Ovary (tissue), 7 donors: ENCODE measurements at regions not wholly inside any gene's neighbourhood (a gene's known extent, or its start where the extent isn't known, plus 50 kb on each side); places are given as distances from the start of the nearest gene placed in this dataset.

ENCODE experiments used
- DNase-seq, 5 donors: peaks; one replicate each; pipeline ENCODE4 v3.0.0-alpha.2; 2019 to 2020
- H3K27ac ChIP-seq, 2 donors: fragments of 200-600 bp; one replicate each; pipeline versions ENCODE4 v1.5.1 to v1.8.0; 2019 to 2022
- H3K27me3 ChIP-seq: fragments of 200-600 bp; one replicate; pipeline ENCODE4 v1.8.0; 2022
- H3K36me3 ChIP-seq: fragments of 200-600 bp; sonication (generic); one replicate; pipeline ENCODE4 v1.5.1; 2019
- H3K4me1 ChIP-seq: one replicate; pipeline ENCODE4 v1.8.1; 2013; ENCODE audit warnings: mild to moderate bottlenecking, moderate library complexity; ENCODE audit not compliant: insufficient read depth
- H3K4me3 ChIP-seq: fragments of 200-600 bp; sonication (generic); one replicate; pipeline ENCODE4 v1.5.1; 2017
- H3K9me3 ChIP-seq, 2 donors: fragments of 200-600 bp in 1 of 2; sonication (generic) in 1 of 2; one replicate each; pipeline versions ENCODE4 v1.5.1 to v1.8.1; 2013 to 2019; ENCODE audit warnings: mild to moderate bottlenecking in 1 of 2, moderate library complexity in 1 of 2
- EP300 ChIP-seq: sonication (generic); formaldehyde crosslinking; IDR thresholded peaks from one replicate; pipeline ENCODE4 v1.6.1; 2017; ENCODE audit warnings: antibody characterized with exemption
- POLR2A ChIP-seq: fragments of 450-650 bp; IDR thresholded peaks from one replicate; pipeline ENCODE4 v1.6.1; 2017; ENCODE audit warnings: antibody characterized with exemption, mild to moderate bottlenecking, moderate library complexity
- WGBS, 3 donors: extraction: QIAGEN DNeasy Blood & Tissue Kit in 1 of 3; methylation state at CpG; one replicate each; pipeline versions ENCODE4 v1.1.5 to v1.1.7; 2013 to 2017; 5-methylcytosine and 5-hydroxymethylcytosine counted together
- intact Hi-C, 4 donors: fragments of 100-400 bp; cut with DNase I; formaldehyde crosslinking; loops; one replicate each; pipeline versions ENCODE4 v1.11.0 to v1.15.1; 2022 to 2023
- TF ChIP-seq, protein P1 (sequence below), 3 donors: fragments of 450-650 bp in 2 of 3; fragments of 200-600 bp in 1 of 3; IDR thresholded peaks; one replicate each; pipeline versions ENCODE4 v1.5.1 to v1.8.0; 2016 to 2022; ENCODE audit warnings: antibody characterized with exemption in 3 of 3, mild to moderate bottlenecking in 1 of 3
- donor health status: DM: no; HTN: no; CAD: no; lungs with moderate emphysema.
- donor health status: DM: no; HTN: no; CAD: no.
- donor health status: Bipolar disorder and iron deficiency.
- donor health status: DM: no; HTN: no; CAD: no.
- donor health status: DM: yes; HTN: yes; CAD: no.

DNA sequence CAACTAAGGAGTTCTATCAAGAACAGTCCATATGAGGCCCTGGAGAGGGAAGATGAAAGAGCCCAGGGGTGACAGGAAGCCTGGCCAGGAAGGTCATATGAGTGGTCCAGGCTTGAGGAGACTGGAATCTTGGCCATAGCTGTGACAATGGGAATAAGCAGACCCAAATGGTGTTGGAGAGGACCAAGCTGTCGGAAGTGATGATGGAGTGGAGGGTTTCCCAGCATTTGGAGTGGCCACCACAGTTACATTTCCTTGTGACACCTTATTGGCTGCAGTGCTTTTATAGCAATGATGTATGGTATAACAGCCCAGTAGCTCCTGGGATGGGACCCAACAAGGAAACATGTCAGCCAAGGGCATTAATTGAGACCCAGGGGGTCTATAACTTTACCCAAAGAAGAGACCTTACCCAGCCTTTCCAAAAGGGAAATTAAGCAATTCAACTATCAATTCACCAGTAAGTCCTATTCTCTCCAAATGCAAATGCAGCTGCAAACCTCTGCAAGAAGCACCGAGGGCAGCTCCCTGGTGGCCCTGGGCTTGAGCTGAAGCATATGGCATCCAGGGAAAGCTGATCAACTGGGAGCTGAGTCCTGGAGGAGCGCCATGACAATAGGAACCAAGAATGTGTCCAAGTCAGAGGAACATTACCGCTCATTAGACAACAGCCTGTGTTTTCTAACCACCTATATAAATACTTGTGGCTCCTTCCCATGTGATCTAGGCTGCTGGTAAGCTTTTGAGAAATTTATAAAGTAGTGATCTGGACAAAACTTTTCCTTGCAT lies 219.4 kb downstream of the SOD2 start:
- H3K9me3 ChIP-seq: no peaks in the 10 kb centered on the region
- 33 to 67% (median 60%) methylated on average over 4 of the region's 4 CpGs for WGBS, 3 donors
- no peaks in the 10 kb centered on the region for H3K27me3 ChIP-seq
- no peak overlapping the region for H3K4me3 ChIP-seq
- H3K4me1 ChIP-seq: no peaks in the 10 kb centered on the region
- intact Hi-C loops: no loop called here
- no peaks in the 10 kb centered on the region for H3K36me3 ChIP-seq
- TF ChIP-seq, protein P1, sequence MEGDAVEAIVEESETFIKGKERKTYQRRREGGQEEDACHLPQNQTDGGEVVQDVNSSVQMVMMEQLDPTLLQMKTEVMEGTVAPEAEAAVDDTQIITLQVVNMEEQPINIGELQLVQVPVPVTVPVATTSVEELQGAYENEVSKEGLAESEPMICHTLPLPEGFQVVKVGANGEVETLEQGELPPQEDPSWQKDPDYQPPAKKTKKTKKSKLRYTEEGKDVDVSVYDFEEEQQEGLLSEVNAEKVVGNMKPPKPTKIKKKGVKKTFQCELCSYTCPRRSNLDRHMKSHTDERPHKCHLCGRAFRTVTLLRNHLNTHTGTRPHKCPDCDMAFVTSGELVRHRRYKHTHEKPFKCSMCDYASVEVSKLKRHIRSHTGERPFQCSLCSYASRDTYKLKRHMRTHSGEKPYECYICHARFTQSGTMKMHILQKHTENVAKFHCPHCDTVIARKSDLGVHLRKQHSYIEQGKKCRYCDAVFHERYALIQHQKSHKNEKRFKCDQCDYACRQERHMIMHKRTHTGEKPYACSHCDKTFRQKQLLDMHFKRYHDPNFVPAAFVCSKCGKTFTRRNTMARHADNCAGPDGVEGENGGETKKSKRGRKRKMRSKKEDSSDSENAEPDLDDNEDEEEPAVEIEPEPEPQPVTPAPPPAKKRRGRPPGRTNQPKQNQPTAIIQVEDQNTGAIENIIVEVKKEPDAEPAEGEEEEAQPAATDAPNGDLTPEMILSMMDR (IDR thresholded peaks at IDR 0.05): no peak
- TF ChIP-seq EP300: no peak
- TF ChIP-seq POLR2A: no peak
- DNase-seq: no peak
- H3K27ac ChIP-seq: no peak overlapping the region

DNA sequence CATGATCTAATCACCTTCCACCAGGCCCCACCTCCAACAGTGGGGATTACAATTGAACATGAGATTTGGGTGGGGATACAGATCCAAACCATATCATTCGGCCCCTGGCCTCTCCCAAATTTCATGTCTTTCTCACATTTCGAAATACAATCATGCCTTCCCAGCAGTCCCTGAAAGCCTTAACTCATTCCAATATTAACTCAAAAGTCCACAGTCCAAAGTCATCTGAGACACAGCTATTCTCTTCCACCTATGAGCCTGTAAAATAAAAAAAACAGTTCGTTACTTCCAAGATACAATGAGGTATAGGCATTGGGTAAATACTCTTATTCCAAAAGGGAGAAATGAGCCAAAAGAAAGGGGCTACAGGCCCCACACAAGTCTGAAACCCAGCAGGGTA lies 222.6 kb downstream of the SOD2 start:
- 94 to 96% (median 95%) methylated on average over 3 of the region's 3 CpGs for WGBS, 3 donors

DNA sequence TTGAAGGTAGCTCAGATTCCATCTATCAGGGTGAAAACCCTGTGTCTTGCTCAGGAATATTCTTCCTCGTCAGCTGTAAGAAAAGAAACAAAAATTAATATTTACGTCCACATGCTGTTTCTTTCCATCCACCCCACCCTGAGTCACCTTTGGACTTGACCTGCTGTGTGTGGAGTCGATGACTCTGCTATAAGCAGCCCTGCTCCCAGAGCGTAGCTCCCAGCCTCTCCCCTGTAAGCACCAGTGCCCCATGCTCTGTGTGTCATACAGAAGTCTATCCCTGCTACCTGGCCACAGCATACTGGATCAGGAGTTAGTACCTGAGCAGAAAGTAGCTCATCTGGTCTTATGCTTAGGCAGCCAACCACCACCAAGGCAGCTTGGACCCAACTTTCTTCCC lies 223.6 kb downstream of the SOD2 start:
- intact Hi-C loops: no loop called here
- DNase-seq: no peak
- 90 to 97% (median 91%) methylated on average over 4 of the region's 4 CpGs for WGBS, 3 donors

More for the DNA sequence above, 222.6 kb downstream of the SOD2 start:
- TF ChIP-seq, protein P1 (IDR thresholded peaks at IDR 0.05): no peak
- TF ChIP-seq EP300 (no peak), POLR2A (no peak)
- no peaks in the 10 kb centered on the region for H3K4me1 ChIP-seq
- H3K27me3 ChIP-seq: no peaks in the 10 kb centered on the region
- intact Hi-C loops: no loop called here
- H3K36me3 ChIP-seq: no peaks in the 10 kb centered on the region
- H3K27ac ChIP-seq: no peak overlapping the region
- DNase-seq: no peak
- H3K9me3 ChIP-seq: no peaks in the 10 kb centered on the region
- no peak overlapping the region for H3K4me3 ChIP-seq

DNA sequence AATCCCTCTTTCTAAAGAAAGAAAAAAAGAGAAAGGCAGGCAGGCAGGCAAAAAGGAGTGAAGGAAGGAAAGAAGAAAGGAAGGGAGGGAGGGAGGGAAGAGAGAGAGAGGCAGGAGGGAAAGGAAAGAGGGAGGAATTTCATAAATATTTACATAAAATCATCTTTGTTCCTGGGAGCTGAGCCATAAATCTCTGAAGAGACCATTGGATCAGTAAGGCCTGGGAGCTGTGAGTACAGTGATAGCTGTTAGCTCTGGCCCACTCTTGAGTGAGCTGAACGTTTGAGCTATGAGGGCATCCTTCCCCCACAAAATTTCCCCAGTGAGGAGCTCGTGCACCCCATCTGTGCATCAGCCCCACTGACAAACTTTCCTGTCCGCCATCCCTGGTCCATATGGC lies 224.0 kb downstream of the SOD2 start:
- intact Hi-C loops: no loop called here
- WGBS, 3 donors: 49 to 65% (median 50%) methylated on average over 3 of the region's 3 CpGs
- Histone ChIP-seq H3K4me1 (no peaks in the 10 kb centered on the region), H3K27me3 (no peaks in the 10 kb centered on the region), H3K9me3 (no peaks in the 10 kb centered on the region), H3K4me3 (no peak overlapping the region), H3K27ac (no peak overlapping the region), H3K36me3 (no peaks in the 10 kb centered on the region)
- no peak for DNase-seq
- TF ChIP-seq POLR2A: no peak
- TF ChIP-seq, protein P1 (IDR thresholded peaks at IDR 0.05): no peak
- no peak for TF ChIP-seq EP300

More for the DNA sequence above, 223.6 kb downstream of the SOD2 start:
- TF ChIP-seq, protein P1 (IDR thresholded peaks at IDR 0.05): no peak
- TF ChIP-seq POLR2A: no peak
- no peak for TF ChIP-seq EP300
- no peaks in the 10 kb centered on the region for H3K27me3 ChIP-seq
- H3K27ac ChIP-seq: no peak overlapping the region
- no peaks in the 10 kb centered on the region for H3K4me1 ChIP-seq
- H3K36me3 ChIP-seq: no peaks in the 10 kb centered on the region
- no peaks in the 10 kb centered on the region for H3K9me3 ChIP-seq
- H3K4me3 ChIP-seq: no peak overlapping the region
